Calu3 (cell line): ENCODE measurements at regions not wholly inside any gene's neighbourhood (a gene's known extent, or its start where the extent isn't known, plus 50 kb on each side); places are given as distances from the start of the nearest gene placed in this dataset.
"Not testable (repeated sequence)": the region's sequence is repeated elsewhere in the genome, so short reads cannot be mapped to it uniquely, and the experiment has no call there.

ENCODE experiments used
- BruUV-seq: library from RNA; stranded (reverse); fragments of 400-500 nt; replicated peaks from 2 replicates; lab custom pipeline; 2021; lab: Mats Ljungman, UMichigan
- CTCF ChIA-PET: fragments of 300-600 bp; sonication (Branson Sonifier 250); formaldehyde crosslinking; loops from one replicate; lab custom pipeline; 2022; ENCODE audit warnings: antibody characterized with exemption; lab: Charles Lee
- DNase-seq: peaks from one replicate; pipeline ENCODE4 v3.0.0; 2022
- H3K27ac Mint-ChIP-seq: one replicate; pipeline ENCODE4 v1.8.0; 2022; ENCODE audit warnings: mixed read lengths; ENCODE audit not compliant: unreplicated experiment
- H3K27me3 Mint-ChIP-seq: one replicate; pipeline ENCODE4 v1.8.0; 2022; ENCODE audit warnings: mixed read lengths; ENCODE audit not compliant: unreplicated experiment
- H3K36me3 Mint-ChIP-seq: one replicate; pipeline ENCODE4 v1.8.0; 2022; ENCODE audit warnings: mild to moderate bottlenecking, moderate library complexity, mixed read lengths; ENCODE audit not compliant: insufficient read depth, unreplicated experiment
- H3K4me1 Mint-ChIP-seq: one replicate; pipeline ENCODE4 v1.8.0; 2022; ENCODE audit warnings: mild to moderate bottlenecking, low read depth, mixed read lengths; ENCODE audit not compliant: unreplicated experiment
- H3K4me3 Mint-ChIP-seq: one replicate; pipeline ENCODE4 v1.8.0; 2022; ENCODE audit warnings: mild to moderate bottlenecking, low read depth, moderate library complexity, mixed read lengths; ENCODE audit not compliant: unreplicated experiment
- H3K9me3 Mint-ChIP-seq: one replicate; pipeline ENCODE4 v1.8.0; 2022; ENCODE audit warnings: low read depth, mixed read lengths; ENCODE audit not compliant: unreplicated experiment
- CTCF ChIP-seq: fragments of 200-600 bp; IDR thresholded peaks from one replicate; pipeline ENCODE4 v1.8.0; 2022; ENCODE audit warnings: antibody characterized with exemption; ENCODE audit not compliant: unreplicated experiment
- intact Hi-C: fragments of 100-400 bp; cut with micrococcal nuclease; formaldehyde crosslinking; loops from one replicate; pipeline ENCODE4 v1.10.0; 2022; ENCODE audit not compliant: unreplicated experiment

GRCh38 chr7:153110606-153111005, 351.1 kb downstream of the ACTR3B start:
- DNase-seq = no peak
- Mint-ChIP-seq H3K27ac (no peak overlapping the region), H3K36me3 (no peaks in the 10 kb centered on the region), H3K4me3 (no peak overlapping the region), H3K4me1 (no peaks in the 10 kb centered on the region), H3K27me3 (no peaks in the 10 kb centered on the region), H3K9me3 (peaks cover 4% of the 10 kb centered on the region)
- BruUV-seq = no TSS peak
- CTCF ChIA-PET = no interaction called here
- TF ChIP-seq CTCF = no peak
- intact Hi-C loops = no loop called here

DNA sequence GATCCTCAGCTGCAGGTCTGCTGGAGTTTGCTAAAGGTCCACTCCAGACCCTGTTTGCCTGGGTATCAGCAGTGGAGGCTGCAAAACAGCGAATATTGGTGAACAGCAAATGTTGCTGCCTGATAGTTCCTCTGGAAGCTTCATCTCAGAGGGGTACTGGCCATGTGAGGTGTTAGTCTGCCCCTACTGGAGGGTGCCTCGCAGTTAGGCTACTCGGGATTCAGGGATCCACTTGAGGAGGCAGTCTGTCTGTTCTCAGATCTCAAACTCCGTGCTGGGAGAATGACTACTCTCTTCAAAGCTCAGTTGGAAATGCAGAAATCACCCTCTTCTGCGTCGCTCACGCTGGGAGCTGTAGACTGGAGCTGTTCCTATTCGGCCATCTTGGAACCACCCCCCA, 362.7 kb downstream of the ACTR3B start:
- DNase-seq, H3K27ac Mint-ChIP-seq, BruUV-seq, intact Hi-C loops, H3K4me1 Mint-ChIP-seq, H3K36me3 Mint-ChIP-seq, CTCF ChIA-PET, H3K27me3 Mint-ChIP-seq, H3K4me3 Mint-ChIP-seq: not testable (repeated sequence)
- H3K9me3 Mint-ChIP-seq = peaks cover 12% of the 10 kb centered on the region

GRCh38 chr7:153130052-153130451, 370.5 kb downstream of the ACTR3B start:
- Mint-ChIP-seq H3K4me1 (no peaks in the 10 kb centered on the region), H3K4me3 (no peak overlapping the region), H3K9me3 (peaks cover 27% of the 10 kb centered on the region), H3K27me3 (no peaks in the 10 kb centered on the region), H3K27ac (no peak overlapping the region), H3K36me3 (no peaks in the 10 kb centered on the region)
- no peak for DNase-seq
- intact Hi-C loops = no loop called here
- CTCF ChIA-PET = no interaction called here
- no peak for TF ChIP-seq CTCF
- no TSS peak for BruUV-seq

DNA sequence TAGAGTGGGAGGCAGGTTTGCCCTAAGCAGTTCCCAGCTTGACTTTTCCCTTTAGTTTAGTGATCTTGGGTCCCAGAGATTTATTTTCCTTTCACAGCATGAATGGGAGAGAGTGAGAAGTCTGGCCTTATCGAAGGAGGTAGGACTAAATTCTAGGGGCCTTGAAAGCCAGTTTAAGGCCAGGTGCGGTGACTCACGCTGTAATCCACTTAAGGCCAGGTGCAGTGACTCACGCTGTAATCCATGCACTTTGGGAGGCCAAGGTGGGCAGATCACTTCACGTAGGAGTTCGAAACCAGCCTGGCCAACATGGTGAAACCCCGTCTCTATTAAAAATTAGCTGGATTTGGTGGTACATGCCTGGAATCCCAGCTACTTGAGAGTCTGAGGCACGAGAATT, 392.2 kb downstream of the ACTR3B start:
- peaks cover 16% of the 10 kb centered on the region for H3K9me3 Mint-ChIP-seq
- intact Hi-C loops = no loop called here
- H3K27me3 Mint-ChIP-seq = no peaks in the 10 kb centered on the region
- no TSS peak for BruUV-seq
- TF ChIP-seq CTCF = no peak
- H3K4me3 Mint-ChIP-seq = no peak overlapping the region
- H3K4me1 Mint-ChIP-seq = no peaks in the 10 kb centered on the region
- DNase-seq = no peak
- no peaks in the 10 kb centered on the region for H3K36me3 Mint-ChIP-seq
- CTCF ChIA-PET = no interaction called here
- H3K27ac Mint-ChIP-seq = no peak overlapping the region

DNA sequence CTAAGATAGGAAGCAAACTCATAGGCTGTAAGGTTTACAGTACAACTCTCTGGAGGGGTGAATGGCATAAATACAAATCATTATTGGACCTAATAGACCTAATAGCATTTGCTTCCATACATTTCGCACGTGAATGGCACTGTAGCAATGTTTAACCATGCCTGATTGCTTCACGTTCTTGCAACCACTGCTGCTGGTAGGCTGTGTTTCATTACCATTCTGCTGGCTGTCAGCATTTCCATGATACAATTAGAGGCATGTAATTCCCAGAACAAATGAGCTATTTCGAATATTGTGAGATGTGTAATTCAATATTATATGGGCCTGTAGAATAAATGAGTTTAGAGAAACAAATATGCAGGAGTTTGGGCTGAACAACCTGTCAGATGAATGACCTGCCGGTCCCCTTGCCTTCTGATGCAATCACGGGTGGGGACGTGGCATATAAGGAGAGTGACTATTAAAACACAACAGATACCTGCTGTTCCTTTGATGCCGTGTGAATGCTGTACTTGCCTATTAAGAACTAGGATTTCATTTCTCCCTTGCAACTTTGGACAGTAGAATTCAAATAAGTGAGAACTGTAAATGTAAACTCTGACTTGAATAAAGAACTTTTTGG, 393.4 kb downstream of the ACTR3B start:
- Mint-ChIP-seq H3K4me1 (no peaks in the 10 kb centered on the region), H3K27me3 (no peaks in the 10 kb centered on the region), H3K36me3 (no peaks in the 10 kb centered on the region), H3K4me3 (no peak overlapping the region), H3K9me3 (peaks cover 17% of the 10 kb centered on the region), H3K27ac (no peak overlapping the region)
- BruUV-seq = no TSS peak
- DNase-seq = no peak
- no peak for TF ChIP-seq CTCF
- intact Hi-C loops = no loop called here
- CTCF ChIA-PET = no interaction called here
